ENCODE measurements at regions not wholly inside any gene's neighbourhood (a gene's known extent, or its start where the extent isn't known, plus 50 kb on each side); places are given as distances from the start of the nearest gene placed in this dataset.

DNA sequence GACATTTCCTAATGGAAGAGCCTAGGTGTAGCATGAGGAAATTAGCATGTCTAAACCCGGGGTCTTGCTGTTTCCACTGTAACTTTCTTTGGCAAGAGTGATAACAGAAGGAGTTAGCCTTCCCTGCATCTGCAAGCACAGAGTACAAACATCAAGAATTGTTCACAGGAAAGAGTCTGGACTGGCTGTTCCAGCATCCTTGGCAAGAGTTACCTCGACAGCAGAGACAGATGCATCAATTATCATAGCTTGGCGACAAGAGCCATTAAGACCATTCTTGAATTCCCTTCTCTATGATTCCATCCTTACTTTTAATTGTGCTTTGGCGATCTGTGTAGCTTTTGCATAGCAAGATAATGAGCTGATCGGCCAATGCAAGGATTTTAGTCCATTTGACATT is 82.8 kb upstream of the RALGPS2 start:
- intact Hi-C loops (cut with DNase I): no loop called here
- no peak overlapping the region for H3K4me3 ChIP-seq (ENCODE audit: low read length in 3 of 3)
- no peaks in the 10 kb centered on the region for H3K9me3 ChIP-seq (ENCODE audit: control insufficient read depth in 2 of 3, insufficient read depth in 1 of 3, low read length in 3 of 3)
- no peaks in the 10 kb centered on the region for H3K4me1 ChIP-seq (ENCODE audit: control insufficient read depth in 2 of 3, insufficient read depth in 2 of 3, low read depth in 1 of 3, low read length in 3 of 3)
- no peak for FAIRE-seq
- no peaks in the 10 kb centered on the region for H3K27me3 ChIP-seq (ENCODE audit: control insufficient read depth, insufficient read depth, low read length)
- H3K27ac ChIP-seq (ENCODE audit: low read depth in 2 of 2, low read length in 2 of 2): no peak overlapping the region
- TF ChIP-seq, protein P1, sequence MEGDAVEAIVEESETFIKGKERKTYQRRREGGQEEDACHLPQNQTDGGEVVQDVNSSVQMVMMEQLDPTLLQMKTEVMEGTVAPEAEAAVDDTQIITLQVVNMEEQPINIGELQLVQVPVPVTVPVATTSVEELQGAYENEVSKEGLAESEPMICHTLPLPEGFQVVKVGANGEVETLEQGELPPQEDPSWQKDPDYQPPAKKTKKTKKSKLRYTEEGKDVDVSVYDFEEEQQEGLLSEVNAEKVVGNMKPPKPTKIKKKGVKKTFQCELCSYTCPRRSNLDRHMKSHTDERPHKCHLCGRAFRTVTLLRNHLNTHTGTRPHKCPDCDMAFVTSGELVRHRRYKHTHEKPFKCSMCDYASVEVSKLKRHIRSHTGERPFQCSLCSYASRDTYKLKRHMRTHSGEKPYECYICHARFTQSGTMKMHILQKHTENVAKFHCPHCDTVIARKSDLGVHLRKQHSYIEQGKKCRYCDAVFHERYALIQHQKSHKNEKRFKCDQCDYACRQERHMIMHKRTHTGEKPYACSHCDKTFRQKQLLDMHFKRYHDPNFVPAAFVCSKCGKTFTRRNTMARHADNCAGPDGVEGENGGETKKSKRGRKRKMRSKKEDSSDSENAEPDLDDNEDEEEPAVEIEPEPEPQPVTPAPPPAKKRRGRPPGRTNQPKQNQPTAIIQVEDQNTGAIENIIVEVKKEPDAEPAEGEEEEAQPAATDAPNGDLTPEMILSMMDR (IDR thresholded peaks at IDR 0.05; ENCODE audit: borderline replicate concordance, extremely low read depth, insufficient read depth): no peak
- no peak for DNase-seq
- H3K9ac ChIP-seq (ENCODE audit: low read length in 3 of 3): no peak overlapping the region
- no peaks in the 10 kb centered on the region for H3K36me3 ChIP-seq (ENCODE audit: control insufficient read depth in 2 of 3, insufficient read depth in 3 of 3, low read length in 3 of 3)

DNA sequence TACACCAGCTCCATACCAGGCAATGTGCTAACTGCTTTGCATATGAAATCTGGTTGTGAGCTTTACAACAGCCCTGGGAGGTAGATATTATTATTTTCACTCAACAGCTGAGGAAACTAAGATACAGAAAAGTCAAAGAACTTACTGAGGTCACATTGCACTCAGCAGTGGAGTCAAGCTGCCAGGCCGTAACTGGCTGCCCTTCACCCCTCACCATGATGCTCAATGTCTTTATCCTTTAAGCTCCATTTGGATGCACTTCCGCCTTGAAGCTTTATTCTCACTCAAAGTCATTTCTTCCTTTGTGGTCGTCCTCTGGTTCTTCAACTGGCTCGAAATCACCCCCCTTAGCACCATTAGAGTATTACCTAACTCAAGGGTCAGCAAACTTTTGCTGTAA is 81.7 kb upstream of the RALGPS2 start:
- no peak overlapping the region for H3K27ac ChIP-seq (ENCODE audit: low read depth in 2 of 2, low read length in 2 of 2)
- DNase-seq: no peak
- H3K36me3 ChIP-seq (ENCODE audit: control insufficient read depth in 2 of 3, insufficient read depth in 3 of 3, low read length in 3 of 3): no peaks in the 10 kb centered on the region
- H3K27me3 ChIP-seq (ENCODE audit: control insufficient read depth, insufficient read depth, low read length): no peaks in the 10 kb centered on the region
- H3K9me3 ChIP-seq (ENCODE audit: control insufficient read depth in 2 of 3, insufficient read depth in 1 of 3, low read length in 3 of 3): no peaks in the 10 kb centered on the region
- no peaks in the 10 kb centered on the region for H3K4me1 ChIP-seq (ENCODE audit: control insufficient read depth in 2 of 3, insufficient read depth in 2 of 3, low read depth in 1 of 3, low read length in 3 of 3)
- TF ChIP-seq, protein P1 (IDR thresholded peaks at IDR 0.05; ENCODE audit: borderline replicate concordance, extremely low read depth, insufficient read depth): no peak
- no peak for FAIRE-seq
- no peak overlapping the region for H3K4me3 ChIP-seq (ENCODE audit: low read length in 3 of 3)
- intact Hi-C loops (cut with DNase I): no loop called here
- no peak overlapping the region for H3K9ac ChIP-seq (ENCODE audit: low read length in 3 of 3)

DNA sequence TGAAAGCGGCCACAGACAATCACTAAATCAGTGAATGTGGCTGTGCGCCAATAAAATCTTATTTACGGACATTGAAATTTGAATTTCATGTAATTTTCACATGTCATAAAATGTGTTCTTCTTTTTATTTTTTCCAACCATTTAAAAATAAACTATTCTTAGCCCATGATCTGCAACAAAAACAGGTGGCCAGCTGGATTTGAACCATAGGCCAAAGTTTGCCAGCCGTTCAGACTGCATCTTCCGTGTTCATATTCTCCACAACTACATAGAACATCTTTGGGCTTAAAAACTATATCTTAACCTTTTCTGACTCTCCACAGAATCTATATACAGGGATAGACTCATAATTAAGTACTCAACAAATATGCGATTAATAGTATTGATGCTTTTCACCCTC is 81.2 kb upstream of the RALGPS2 start:
- Histone ChIP-seq H3K27me3 (ENCODE audit: control insufficient read depth, insufficient read depth, low read length) (no peaks in the 10 kb centered on the region), H3K4me1 (ENCODE audit: control insufficient read depth in 2 of 3, insufficient read depth in 2 of 3, low read depth in 1 of 3, low read length in 3 of 3) (no peaks in the 10 kb centered on the region), H3K9ac (ENCODE audit: low read length in 3 of 3) (no peak overlapping the region), H3K9me3 (ENCODE audit: control insufficient read depth in 2 of 3, insufficient read depth in 1 of 3, low read length in 3 of 3) (no peaks in the 10 kb centered on the region), H3K36me3 (ENCODE audit: control insufficient read depth in 2 of 3, insufficient read depth in 3 of 3, low read length in 3 of 3) (no peaks in the 10 kb centered on the region), H3K27ac (ENCODE audit: low read depth in 2 of 2, low read length in 2 of 2) (no peak overlapping the region), H3K4me3 (ENCODE audit: low read length in 3 of 3) (no peak overlapping the region)
- FAIRE-seq (no peak), DNase-seq (no peak)
- TF ChIP-seq, protein P1 (IDR thresholded peaks at IDR 0.05; ENCODE audit: borderline replicate concordance, extremely low read depth, insufficient read depth): no peak
- intact Hi-C loops (cut with DNase I): no loop called here

Measured in kidney (tissue), 13 donors.